ENCODE measurements at regions not wholly inside any gene's neighbourhood (a gene's known extent, or its start where the extent isn't known, plus 50 kb on each side); places are given as distances from the start of the nearest gene placed in this dataset.

GRCh38 chr19:32294871-32295438 lies 50.5 kb upstream of the ZNF507 start:
- Histone ChIP-seq H3K27ac (ENCODE audit: low read depth, low read length) (no peak overlapping the region), H3K4me3 (ENCODE audit: low read depth, low read length) (no peak overlapping the region), H3K36me3 (ENCODE audit: control insufficient read depth, insufficient read depth, low read length) (no peaks in the 10 kb centered on the region), H3K9ac (ENCODE audit: low read length) (no peak overlapping the region), H3K27me3 (ENCODE audit: control insufficient read depth, insufficient read depth, low read length) (no peaks in the 10 kb centered on the region), H3K9me3 (ENCODE audit: control insufficient read depth, insufficient read depth, low read depth, low read length) (no peaks in the 10 kb centered on the region), H3K4me1 (ENCODE audit: control insufficient read depth, insufficient read depth, low read length) (no peaks in the 10 kb centered on the region)

All from HUES6 (cell line).